Gastroesophageal sphincter (tissue), 4 donors: ENCODE measurements at regions not wholly inside any gene's neighbourhood (a gene's known extent, or its start where the extent isn't known, plus 50 kb on each side); places are given as distances from the start of the nearest gene placed in this dataset.

Experiments used
- ATAC-seq: fragments of 150-250 bp; one replicate; pipeline ENCODE4 v1.9.1; 2016; ENCODE audit warnings: mild to moderate bottlenecking, moderate library complexity
- H3K27ac ChIP-seq, 4 donors: fragments of 200-600 bp; sonication (generic) in 3 of 4; 1 replicate in 3 of 4; 2 replicates in 1 of 4; pipeline ENCODE4 v1.5.1; 2016 to 2019
- H3K27me3 ChIP-seq: fragments of 200-600 bp; sonication (generic); one replicate; pipeline ENCODE4 v1.5.1; 2019
- H3K36me3 ChIP-seq, 2 donors: fragments of 200-600 bp; sonication (generic); one replicate each; pipeline ENCODE4 v1.5.1; 2019; ENCODE audit warnings: control low read depth in 1 of 2
- H3K4me1 ChIP-seq, 3 donors: fragments of 200-600 bp; sonication (generic); 1 replicate in 2 of 3; 2 replicates in 1 of 3; pipeline ENCODE4 v1.5.1; 2016 to 2019; ENCODE audit warnings: control low read depth in 2 of 3
- H3K4me3 ChIP-seq, 2 donors: fragments of 200-600 bp; sonication (generic); one replicate each; pipeline ENCODE4 v1.5.1; 2019; ENCODE audit warnings: mild to moderate bottlenecking in 1 of 2, moderate library complexity in 1 of 2
- H3K9me3 ChIP-seq, 3 donors: fragments of 200-600 bp; sonication (generic); one replicate each; pipeline ENCODE4 v1.5.1; 2017 to 2019; ENCODE audit warnings: control low read depth in 2 of 3
- EP300 ChIP-seq: sonication (generic); formaldehyde crosslinking; IDR thresholded peaks from one replicate; pipeline ENCODE4 v1.6.1; 2017; ENCODE audit warnings: antibody characterized with exemption, mild to moderate bottlenecking
- POLR2A ChIP-seq, 2 donors: fragments of 450-650 bp; IDR thresholded peaks; one replicate each; pipeline ENCODE4 v1.6.1; 2017; ENCODE audit warnings: antibody characterized with exemption in 2 of 2, mild to moderate bottlenecking in 2 of 2, moderate library complexity in 1 of 2
- POLR2AphosphoS5 ChIP-seq: sonication (generic); formaldehyde crosslinking; IDR thresholded peaks from one replicate; pipeline ENCODE4 v1.6.1; 2017; ENCODE audit warnings: antibody characterized with exemption
- WGBS, 2 donors: methylation state at CpG; one replicate each; pipeline ENCODE4 v1.1.5; 2018; ENCODE audit warnings: low coverage in 1 of 2; 5-methylcytosine and 5-hydroxymethylcytosine counted together
- TF ChIP-seq, protein P1 (sequence below), 4 experiments: fragments of 200-600 bp in 2 of 4; fragments of 450-650 bp in 2 of 4; sonication (generic) in 1 of 4; IDR thresholded peaks; one replicate each; pipeline ENCODE4 v1.5.1; 2017 to 2019; ENCODE audit warnings: antibody characterized with exemption in 4 of 4, mild to moderate bottlenecking in 2 of 4, moderate library complexity in 2 of 4

DNA sequence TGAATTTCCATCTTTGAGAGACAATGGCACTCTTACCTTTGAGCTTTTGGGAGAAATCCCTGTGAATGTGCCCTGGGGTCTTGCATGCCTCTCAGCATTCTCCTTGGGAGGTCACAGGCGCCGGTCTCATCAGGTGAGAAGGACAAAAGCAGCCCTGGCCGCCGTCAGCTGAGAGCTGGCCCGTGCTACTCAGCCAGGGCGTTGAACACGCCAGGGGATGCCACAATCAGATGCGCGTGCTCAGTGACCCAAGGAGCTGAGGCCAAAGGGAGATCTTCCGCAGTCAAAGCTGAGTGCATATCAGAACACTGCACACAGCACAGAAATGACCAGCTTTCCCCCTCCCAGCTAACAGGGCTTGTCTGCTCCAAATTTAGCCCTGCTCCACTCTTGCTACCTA lies 253.6 kb upstream of the NOX3 start:
- no peak for TF ChIP-seq POLR2A (IDR thresholded peaks at IDR 0.05)
- TF ChIP-seq, protein P1, sequence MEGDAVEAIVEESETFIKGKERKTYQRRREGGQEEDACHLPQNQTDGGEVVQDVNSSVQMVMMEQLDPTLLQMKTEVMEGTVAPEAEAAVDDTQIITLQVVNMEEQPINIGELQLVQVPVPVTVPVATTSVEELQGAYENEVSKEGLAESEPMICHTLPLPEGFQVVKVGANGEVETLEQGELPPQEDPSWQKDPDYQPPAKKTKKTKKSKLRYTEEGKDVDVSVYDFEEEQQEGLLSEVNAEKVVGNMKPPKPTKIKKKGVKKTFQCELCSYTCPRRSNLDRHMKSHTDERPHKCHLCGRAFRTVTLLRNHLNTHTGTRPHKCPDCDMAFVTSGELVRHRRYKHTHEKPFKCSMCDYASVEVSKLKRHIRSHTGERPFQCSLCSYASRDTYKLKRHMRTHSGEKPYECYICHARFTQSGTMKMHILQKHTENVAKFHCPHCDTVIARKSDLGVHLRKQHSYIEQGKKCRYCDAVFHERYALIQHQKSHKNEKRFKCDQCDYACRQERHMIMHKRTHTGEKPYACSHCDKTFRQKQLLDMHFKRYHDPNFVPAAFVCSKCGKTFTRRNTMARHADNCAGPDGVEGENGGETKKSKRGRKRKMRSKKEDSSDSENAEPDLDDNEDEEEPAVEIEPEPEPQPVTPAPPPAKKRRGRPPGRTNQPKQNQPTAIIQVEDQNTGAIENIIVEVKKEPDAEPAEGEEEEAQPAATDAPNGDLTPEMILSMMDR (IDR thresholded peaks at IDR 0.05): no peak
- no peaks in the 10 kb centered on the region for H3K4me1 ChIP-seq
- 100% methylated on average over 1 of the region's 10 CpGs; no CpG with 5 or more reads in 1 of the 2 donors for WGBS, 2 donors
- no peak for ATAC-seq
- no peaks in the 10 kb centered on the region for H3K27me3 ChIP-seq
- no peak overlapping the region for H3K4me3 ChIP-seq
- no peak overlapping the region for H3K27ac ChIP-seq
- no peaks in the 10 kb centered on the region for H3K36me3 ChIP-seq
- H3K9me3 ChIP-seq: peaks cover 0 to 16% (median 0%) of the 10 kb centered on the region in 3 donors

DNA sequence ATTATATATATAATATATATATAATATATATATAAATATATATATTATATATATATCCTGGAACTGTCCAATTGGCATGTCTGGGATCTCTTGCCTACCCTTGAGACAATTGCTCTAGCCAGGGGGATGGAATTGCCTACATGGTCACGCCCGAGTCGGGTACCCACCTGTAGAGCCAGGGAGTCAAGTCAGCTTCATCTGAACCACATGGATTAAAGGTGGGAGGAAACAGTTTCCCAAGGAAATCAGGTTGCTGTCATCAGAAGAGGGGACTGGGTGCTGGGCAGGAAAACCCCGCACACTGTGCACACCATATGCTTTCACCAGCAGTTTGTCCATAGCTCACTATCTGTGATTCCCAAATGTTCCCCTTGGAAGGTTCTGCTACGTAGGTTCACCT lies 252.5 kb upstream of the NOX3 start:
- TF ChIP-seq POLR2AphosphoS5: no peak
- no peak for TF ChIP-seq POLR2A (IDR thresholded peaks at IDR 0.05)
- no peaks in the 10 kb centered on the region for H3K4me1 ChIP-seq
- 98 to 100% methylated on average over 3 to 5 of the region's 5 CpGs for WGBS, 2 donors
- H3K27me3 ChIP-seq: no peaks in the 10 kb centered on the region
- H3K36me3 ChIP-seq: no peaks in the 10 kb centered on the region
- peak; percentile 25 for ATAC-seq
- H3K9me3 ChIP-seq: peaks cover 0 to 16% (median 0%) of the 10 kb centered on the region in 3 donors
- no peak overlapping the region for H3K27ac ChIP-seq
- no peak overlapping the region for H3K4me3 ChIP-seq

DNA sequence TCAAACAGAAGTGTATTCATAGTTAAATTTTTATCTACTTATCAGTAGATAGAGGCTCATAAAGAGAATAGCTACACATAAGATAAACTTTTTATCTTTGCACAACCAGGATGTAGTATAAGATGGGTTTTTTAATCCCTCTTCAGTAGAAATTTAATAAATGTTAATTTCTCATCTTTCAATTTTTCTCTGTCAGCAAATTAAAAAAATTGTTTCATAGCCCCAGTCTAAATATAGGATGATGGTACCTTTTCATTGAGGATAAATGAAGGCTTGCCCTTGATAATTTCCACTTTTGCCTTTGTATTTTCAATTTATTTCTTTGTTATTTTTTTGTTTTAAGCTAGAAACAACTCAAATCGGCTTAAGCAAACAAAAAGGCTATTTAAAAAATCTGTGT lies 251.2 kb upstream of the NOX3 start:
- no peaks in the 10 kb centered on the region for H3K27me3 ChIP-seq
- H3K36me3 ChIP-seq: no peaks in the 10 kb centered on the region
- no peak for ATAC-seq
- H3K4me1 ChIP-seq: no peaks in the 10 kb centered on the region
- TF ChIP-seq, protein P1 (IDR thresholded peaks at IDR 0.05): no peak
- TF ChIP-seq POLR2AphosphoS5 (no peak), POLR2A (IDR thresholded peaks at IDR 0.05) (no peak), EP300 (no peak)
- H3K4me3 ChIP-seq: no peak overlapping the region
- peaks cover 0 to 16% (median 0%) of the 10 kb centered on the region in 3 donors for H3K9me3 ChIP-seq
- no peak overlapping the region for H3K27ac ChIP-seq
- 83 to 89% methylated on average over 1 of the region's 1 CpG for WGBS, 2 donors

DNA sequence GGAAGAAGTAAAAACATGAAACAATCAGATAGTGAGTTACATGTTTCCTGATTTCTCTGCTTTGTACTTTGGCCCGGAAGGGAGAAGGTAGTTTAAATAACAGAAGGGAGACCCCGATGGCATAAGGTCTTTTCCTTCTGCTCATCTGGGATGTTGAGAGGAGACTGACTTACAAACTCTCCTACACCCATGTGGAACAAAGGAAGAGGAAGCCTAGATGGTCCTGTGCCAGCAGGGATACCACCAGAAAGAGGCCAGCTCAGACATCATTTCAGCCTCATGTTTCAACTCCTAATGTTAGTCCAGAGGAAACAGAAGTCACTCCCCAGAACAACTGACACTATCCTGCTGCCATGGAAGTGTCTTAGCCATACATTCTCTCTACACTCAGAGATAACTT lies 250.7 kb upstream of the NOX3 start:
- 46 to 82% methylated on average over 2 of the region's 2 CpGs for WGBS, 2 donors
- no peak overlapping the region for H3K4me3 ChIP-seq
- peaks cover 0 to 16% (median 0%) of the 10 kb centered on the region in 3 donors for H3K9me3 ChIP-seq
- TF ChIP-seq POLR2AphosphoS5 (no peak), EP300 (no peak), POLR2A (IDR thresholded peaks at IDR 0.05) (no peak)
- TF ChIP-seq, protein P1 (IDR thresholded peaks at IDR 0.05): no peak
- no peak for ATAC-seq
- H3K4me1 ChIP-seq: no peaks in the 10 kb centered on the region
- no peak overlapping the region for H3K27ac ChIP-seq
- H3K27me3 ChIP-seq: no peaks in the 10 kb centered on the region
- no peaks in the 10 kb centered on the region for H3K36me3 ChIP-seq

DNA sequence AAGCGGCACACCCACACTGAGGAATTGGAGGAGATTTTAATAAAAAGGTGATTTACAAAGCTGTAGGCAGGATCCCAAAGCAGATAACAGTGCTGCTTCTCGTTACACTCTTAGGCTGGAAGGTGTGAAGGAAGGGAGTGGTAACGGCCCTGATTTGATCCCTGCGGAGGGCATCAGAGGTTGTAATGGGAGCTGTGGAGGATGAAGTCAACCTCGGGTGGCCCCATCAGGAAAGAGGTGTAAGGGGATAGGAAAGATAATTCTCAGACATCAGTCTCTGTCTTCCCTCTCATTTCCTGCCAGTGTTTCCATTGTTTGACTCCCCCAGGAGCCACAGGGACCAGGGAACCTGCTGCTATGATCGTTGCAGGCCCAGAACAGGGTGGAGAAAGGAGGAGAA lies 245.7 kb upstream of the NOX3 start:
- Histone ChIP-seq H3K4me1 (no peaks in the 10 kb centered on the region), H3K27me3 (no peaks in the 10 kb centered on the region), H3K36me3 (no peaks in the 10 kb centered on the region), H3K27ac (no peak overlapping the region), H3K9me3 (no peaks in the 10 kb centered on the region), H3K4me3 (no peak overlapping the region)
- TF ChIP-seq POLR2A (IDR thresholded peaks at IDR 0.05) (no peak), POLR2AphosphoS5 (no peak), EP300 (no peak)
- TF ChIP-seq, protein P1 (IDR thresholded peaks at IDR 0.05): no peak
- 49 to 71% methylated on average over 4 to 6 of the region's 6 CpGs for WGBS, 2 donors
- no peak for ATAC-seq
